ENCODE measurements at regions not wholly inside any gene's neighbourhood (a gene's known extent, or its start where the extent isn't known, plus 50 kb on each side); places are given as distances from the start of the nearest gene placed in this dataset.

- Histone ChIP-seq H3K4me3 (ENCODE audit: insufficient read depth, low read depth, low read length) (no peak overlapping the region), H3K27me3 (ENCODE audit: control insufficient read depth, insufficient read depth, low read length) (peaks cover 6% of the 10 kb centered on the region), H2AK5ac (ENCODE audit: low read depth, low read length) (no peak overlapping the region), H4K91ac (ENCODE audit: insufficient read depth, low read depth, low read length) (no peak overlapping the region), H3K56ac (ENCODE audit: extremely low read depth, insufficient read depth, low read length) (no peak overlapping the region), H2BK15ac (ENCODE audit: low read depth, low read length) (no peak overlapping the region), H3K4ac (ENCODE audit: low read depth, low read length) (no peak overlapping the region), H3K36me3 (ENCODE audit: control insufficient read depth, insufficient read depth, low read length) (no peaks in the 10 kb centered on the region), H3K79me1 (ENCODE audit: low read depth in 1 of 2, low read length in 2 of 2) (no peaks in the 10 kb centered on the region), H2AFZ (replicated peaks; ENCODE audit: low read length, poor library complexity) (no peak overlapping the region), H3K27ac (ENCODE audit: insufficient read depth, low read length) (no peak overlapping the region), H3K18ac (ENCODE audit: low read depth, low read length) (no peak overlapping the region), H3K4me1 (ENCODE audit: control insufficient read depth, insufficient read depth, low read length) (no peaks in the 10 kb centered on the region), H3K9me3 (ENCODE audit: control insufficient read depth, insufficient read depth, low read length) (no peaks in the 10 kb centered on the region), H3K9me1 (ENCODE audit: insufficient read depth, low read length) (no peaks in the 10 kb centered on the region), H2BK20ac (ENCODE audit: low read depth, low read length) (no peak overlapping the region), H3K23ac (ENCODE audit: low read depth, low read length) (no peak overlapping the region), H4K5ac (ENCODE audit: low read depth, low read length) (no peak overlapping the region), H2AK9ac (replicated peaks; ENCODE audit: low read depth, low read length, poor library complexity) (no peak overlapping the region), H2BK5ac (ENCODE audit: low read depth, low read length, poor library complexity, severe bottlenecking) (no peak overlapping the region), H3K14ac (replicated peaks; ENCODE audit: low read depth, low read length) (no peak overlapping the region), H4K8ac (ENCODE audit: low read depth in 2 of 2, low read length in 2 of 2) (no peak overlapping the region), H3K9ac (ENCODE audit: low read depth, low read length) (no peak overlapping the region), H2BK120ac (ENCODE audit: low read depth, low read length) (no peak overlapping the region), H4K20me1 (ENCODE audit: insufficient read depth, low read length) (no peaks in the 10 kb centered on the region), H3K4me2 (ENCODE audit: low read depth, low read length) (no peak overlapping the region)
- WGBS, 2 experiments (ENCODE audit: extremely low coverage in 2 of 2, insufficient read length in 1 of 2) = no CpG with 5 or more reads among the region's 4 CpGs
- ChIA-PET POLR2A (ENCODE audit: unreplicated experiment) (no interaction called here), CTCF (no interaction called here)
- ATAC-seq (ENCODE audit: low read depth) (no peak), DNase-seq (no peak)
- intact Hi-C loops (cut with micrococcal nuclease) = no loop called here
- no peak for TF ChIP-seq SMC3 (IDR thresholded peaks at IDR 0.05; ENCODE audit: low read depth, low read length)
- TF ChIP-seq RAD21 (IDR thresholded peaks at IDR 0.05; ENCODE audit: low read length) = no peak
- TF ChIP-seq BHLHE40 (IDR thresholded peaks at IDR 0.05; ENCODE audit: low read depth, low read length) = no peak
- TF ChIP-seq MAFK (IDR thresholded peaks at IDR 0.05; ENCODE audit: low read depth, low read length) = no peak
- no peak for TF ChIP-seq NFE2L2 (IDR thresholded peaks at IDR 0.05; ENCODE audit: low read depth, low read length)
- TF ChIP-seq ELK1 (IDR thresholded peaks at IDR 0.05; ENCODE audit: borderline replicate concordance, low read depth, low read length) = no peak
- no peak for TF ChIP-seq FOS (IDR thresholded peaks at IDR 0.05; ENCODE audit: low read depth, low read length)
- no peak for TF ChIP-seq CEBPB (IDR thresholded peaks at IDR 0.05; ENCODE audit: low read depth, low read length)
- no peak for TF ChIP-seq CTCF (conservative IDR thresholded peaks at IDR 0.05; ENCODE audit: low read depth, low read length)
- no peak for TF ChIP-seq MXI1 (IDR thresholded peaks at IDR 0.05; ENCODE audit: borderline replicate concordance, low read depth, low read length)
- TF ChIP-seq MAZ (IDR thresholded peaks at IDR 0.05; ENCODE audit: borderline replicate concordance, low read depth, low read length) = no peak
- no peak for TF ChIP-seq USF2 (IDR thresholded peaks at IDR 0.05; ENCODE audit: low read depth, low read length)
- TF ChIP-seq RCOR1 (IDR thresholded peaks at IDR 0.05; ENCODE audit: insufficient replicate concordance, low read length) = no peak
- no peak for TF ChIP-seq POLR2A (IDR thresholded peaks at IDR 0.05; ENCODE audit: low read depth, low read length)
- no peak for TF ChIP-seq CHD1 (IDR thresholded peaks at IDR 0.05; ENCODE audit: low read depth, low read length)
- TF ChIP-seq RFX5 (IDR thresholded peaks at IDR 0.05; ENCODE audit: low read depth, low read length) = no peak
- dilution Hi-C loops (cut with HindIII; ENCODE audit: low sequenced_read_pairs, unreplicated experiment) = no loop called here
- BruUV-seq (replicated peaks) = no TSS peak
- in situ Hi-C loops (cut with MboI; ENCODE audit: low sequenced_read_pairs) = no loop called here
Measured at GRCh38 chr7:131943211-131943610, 386.8 kb upstream of the PODXL start.

All from IMR-90 (cell line).